Caco-2 (cell line): ENCODE measurements at regions not wholly inside any gene's neighbourhood (a gene's known extent, or its start where the extent isn't known, plus 50 kb on each side); places are given as distances from the start of the nearest gene placed in this dataset.

ENCODE experiments used
- BruUV-seq: library from RNA; stranded (reverse); fragments of 400-500 nt; replicated peaks from 2 replicates; lab custom pipeline; 2021; lab: Mats Ljungman, UMichigan
- CTCF ChIA-PET: fragments of 300-600 bp; sonication (Branson Sonifier 250); formaldehyde crosslinking; loops from one replicate; lab custom pipeline; 2022; ENCODE audit warnings: antibody characterized with exemption; lab: Charles Lee
- POLR2A ChIA-PET: fragments of 300-600 bp; sonication (Branson Sonifier 250); formaldehyde crosslinking; loops from one replicate; lab custom pipeline; 2022; ENCODE audit warnings: antibody characterized with exemption; lab: Charles Lee
- DNase-seq, 2 experiments: peaks; one replicate each; pipeline versions ENCODE4 v3.0.0 to v3.0.0-alpha.2; 2020 to 2022
- H3K27me3 ChIP-seq: replicated peaks from 2 replicates; pipeline ENCODE4 v1.6.0; 2011; ENCODE audit warnings: low read length; ENCODE audit not compliant: control insufficient read depth, insufficient read depth
- H3K36me3 ChIP-seq: 2 replicates; pipeline ENCODE4 v1.5.1; 2011; ENCODE audit warnings: low read length; ENCODE audit not compliant: control insufficient read depth, insufficient read depth
- H3K4me1 ChIP-seq: fragments of 250-450 bp; sonication (Bioruptor Pico); 2 replicates; pipeline ENCODE4 v1.5.1; 2020; ENCODE audit warnings: mild to moderate bottlenecking
- H3K4me3 ChIP-seq: 2 replicates; pipeline ENCODE4 v1.5.1; 2011; ENCODE audit warnings: low read depth, mild to moderate bottlenecking, control low read depth, low read length
- H3K9me3 ChIP-seq: fragments of 250-450 bp; sonication (Bioruptor Pico); 2 replicates; pipeline ENCODE4 v1.5.1; 2020; ENCODE audit warnings: mild to moderate bottlenecking, moderate library complexity
- H3K27ac Mint-ChIP-seq: one replicate; pipeline ENCODE4 v1.8.0; 2022; ENCODE audit warnings: mixed read lengths; ENCODE audit not compliant: unreplicated experiment
- H3K27me3 Mint-ChIP-seq: one replicate; pipeline ENCODE4 v1.8.0; 2022; ENCODE audit warnings: mixed read lengths; ENCODE audit not compliant: insufficient read depth, unreplicated experiment
- H3K36me3 Mint-ChIP-seq: one replicate; pipeline ENCODE4 v1.8.0; 2022; ENCODE audit warnings: mild to moderate bottlenecking, mixed read lengths; ENCODE audit not compliant: insufficient read depth, unreplicated experiment
- H3K4me1 Mint-ChIP-seq: one replicate; pipeline ENCODE4 v1.8.0; 2022; ENCODE audit warnings: low read depth, mixed read lengths; ENCODE audit not compliant: unreplicated experiment
- H3K4me3 Mint-ChIP-seq: one replicate; pipeline ENCODE4 v1.8.0; 2022; ENCODE audit warnings: mild to moderate bottlenecking, moderate library complexity, mixed read lengths; ENCODE audit not compliant: unreplicated experiment
- H3K9me3 Mint-ChIP-seq: one replicate; pipeline ENCODE4 v1.8.0; 2022; ENCODE audit warnings: mixed read lengths; ENCODE audit not compliant: unreplicated experiment
- CTCF ChIP-seq, 2 experiments: fragments of 200-600 bp in 1 of 2; IDR thresholded peaks; 1 replicate in 1 of 2; 2 replicates in 1 of 2; pipeline versions ENCODE4 v1.5.1 to v1.8.0; 2011 to 2022; ENCODE audit warnings: antibody characterized with exemption in 1 of 2, control low read depth in 1 of 2, inconsistent platforms in 1 of 2, low read depth in 1 of 2, low read length in 1 of 2, mild to moderate bottlenecking in 1 of 2, moderate library complexity in 1 of 2; ENCODE audit not compliant: insufficient read depth in 1 of 2, severe bottlenecking in 1 of 2, unreplicated experiment in 1 of 2
- intact Hi-C: fragments of 100-400 bp; cut with micrococcal nuclease; formaldehyde crosslinking; loops from one replicate; pipeline ENCODE4 v1.10.0; 2022; ENCODE audit not compliant: unreplicated experiment

- intact Hi-C loops: no loop called here
- ChIA-PET POLR2A (no interaction called here), CTCF (no interaction called here)
- no peaks in the 10 kb centered on the region for H3K36me3 Mint-ChIP-seq
- H3K9me3 Mint-ChIP-seq: no peaks in the 10 kb centered on the region
- no peaks in the 10 kb centered on the region for H3K36me3 ChIP-seq
- no peaks in the 10 kb centered on the region for H3K9me3 ChIP-seq
- H3K4me1 ChIP-seq: no peaks in the 10 kb centered on the region
- no peak overlapping the region for H3K4me3 Mint-ChIP-seq
- no peaks in the 10 kb centered on the region for H3K27me3 Mint-ChIP-seq
- no peaks in the 10 kb centered on the region for H3K27me3 ChIP-seq
- no peak for TF ChIP-seq CTCF (IDR thresholded peaks at IDR 0.05; ENCODE audit: insufficient read depth in 1 of 2, low read depth in 1 of 2, low read length in 1 of 2, severe bottlenecking in 1 of 2, unreplicated experiment in 1 of 2)
- no peaks in the 10 kb centered on the region for H3K4me1 Mint-ChIP-seq
- no TSS peak for BruUV-seq
- DNase-seq: no peak
- no peak overlapping the region for H3K4me3 ChIP-seq
- no peak overlapping the region for H3K27ac Mint-ChIP-seq
These were observed 509.7 kb downstream of the ZEB2 start for GRCh38 chr2:144010096-144010836.

GRCh38 chr2:144006139-144006538, 513.8 kb downstream of the ZEB2 start:
- Histone ChIP-seq H3K27me3 (no peaks in the 10 kb centered on the region), H3K36me3 (no peaks in the 10 kb centered on the region), H3K4me3 (no peak overlapping the region), H3K4me1 (no peaks in the 10 kb centered on the region), H3K9me3 (no peaks in the 10 kb centered on the region)
- POLR2A ChIA-PET: no interaction called here
- Mint-ChIP-seq H3K36me3 (no peaks in the 10 kb centered on the region), H3K9me3 (no peaks in the 10 kb centered on the region), H3K4me1 (no peaks in the 10 kb centered on the region), H3K27me3 (no peaks in the 10 kb centered on the region), H3K4me3 (no peak overlapping the region), H3K27ac (no peak overlapping the region)
- intact Hi-C loops: no loop called here
- CTCF ChIA-PET: no interaction called here
- no peak for TF ChIP-seq CTCF (IDR thresholded peaks at IDR 0.05; ENCODE audit: insufficient read depth in 1 of 2, low read depth in 1 of 2, low read length in 1 of 2, severe bottlenecking in 1 of 2, unreplicated experiment in 1 of 2)
- no peak for DNase-seq
- BruUV-seq: no TSS peak

- no TSS peak for BruUV-seq
- H3K9me3 Mint-ChIP-seq: no peaks in the 10 kb centered on the region
- Histone ChIP-seq H3K4me1 (no peaks in the 10 kb centered on the region), H3K4me3 (no peak overlapping the region), H3K27me3 (no peaks in the 10 kb centered on the region), H3K9me3 (no peaks in the 10 kb centered on the region), H3K36me3 (no peaks in the 10 kb centered on the region)
- ChIA-PET POLR2A (no interaction called here), CTCF (no interaction called here)
- no peaks in the 10 kb centered on the region for H3K4me1 Mint-ChIP-seq
- H3K27ac Mint-ChIP-seq: no peak overlapping the region
- no peak for DNase-seq
- H3K27me3 Mint-ChIP-seq: no peaks in the 10 kb centered on the region
- intact Hi-C loops: no loop called here
- H3K4me3 Mint-ChIP-seq: no peak overlapping the region
- no peak for TF ChIP-seq CTCF (IDR thresholded peaks at IDR 0.05; ENCODE audit: insufficient read depth in 1 of 2, low read depth in 1 of 2, low read length in 1 of 2, severe bottlenecking in 1 of 2, unreplicated experiment in 1 of 2)
- no peaks in the 10 kb centered on the region for H3K36me3 Mint-ChIP-seq
These were observed 515.2 kb downstream of the ZEB2 start for GRCh38 chr2:144004742-144005141.
